LNCAP (cell line): ENCODE measurements at regions not wholly inside any gene's neighbourhood (a gene's known extent, or its start where the extent isn't known, plus 50 kb on each side); places are given as distances from the start of the nearest gene placed in this dataset.

ENCODE experiments used
- CTCF ChIP-seq: fragments of 450-650 bp; IDR thresholded peaks from 2 replicates; pipeline ENCODE4 v1.5.1; 2017; ENCODE audit warnings: mild to moderate bottlenecking

GRCh38 chr6:30832864-30833263 lies 51.5 kb upstream of the DDR1 start:
- TF ChIP-seq CTCF: no peak

GRCh38 chr6:30830438-30830837 lies 53.9 kb upstream of the DDR1 start:
- TF ChIP-seq CTCF: no peak

DNA sequence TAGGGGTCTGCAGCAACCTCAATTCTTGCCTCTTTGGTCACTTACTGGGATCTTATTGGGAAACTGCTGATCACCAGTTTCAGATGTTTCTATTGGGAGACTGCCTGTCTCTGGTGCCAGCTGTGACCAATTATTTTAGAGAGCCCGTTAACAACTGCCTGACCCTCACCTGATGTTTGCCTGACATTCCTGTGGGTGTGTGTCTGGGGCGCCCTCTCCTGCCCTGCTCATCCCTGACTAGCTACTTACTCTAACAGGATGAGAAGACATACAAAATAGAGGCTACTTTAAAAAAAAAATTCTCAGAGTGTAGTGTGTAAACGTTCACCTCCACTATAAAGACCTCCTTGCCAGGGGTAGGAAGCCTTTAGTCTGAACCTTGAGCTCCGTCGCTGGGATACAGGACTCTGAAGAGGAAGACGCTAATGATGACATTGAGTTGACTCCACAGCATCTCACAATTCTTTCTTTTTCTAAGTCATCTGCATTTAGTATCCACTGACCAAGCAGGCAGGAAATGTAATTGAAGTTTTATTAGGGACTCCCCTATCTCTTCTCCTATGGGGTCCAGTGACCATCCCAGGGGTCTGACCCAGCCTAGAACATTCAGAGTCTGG lies 54.6 kb upstream of the DDR1 start:
- no peak for TF ChIP-seq CTCF

DNA sequence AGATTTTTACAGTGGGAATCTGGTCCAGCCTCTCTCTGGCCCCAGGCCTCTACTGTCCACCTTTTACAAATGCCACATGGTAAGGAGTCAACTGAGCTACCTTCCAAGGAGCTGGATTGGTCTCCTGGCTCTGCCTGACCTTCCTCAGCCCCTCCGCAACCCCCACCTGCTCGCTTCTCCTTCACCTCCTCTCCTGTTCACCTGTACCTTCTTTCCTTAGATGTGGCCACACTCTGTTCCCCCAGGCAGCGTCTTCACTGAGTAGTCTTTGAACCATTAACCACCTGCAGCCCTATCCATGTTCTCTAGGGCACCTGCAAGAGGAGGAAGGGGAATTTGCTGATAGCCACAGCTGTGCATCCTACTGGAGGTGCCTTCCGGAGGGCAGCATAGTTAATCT lies 55.3 kb upstream of the DDR1 start:
- TF ChIP-seq CTCF: no peak

DNA sequence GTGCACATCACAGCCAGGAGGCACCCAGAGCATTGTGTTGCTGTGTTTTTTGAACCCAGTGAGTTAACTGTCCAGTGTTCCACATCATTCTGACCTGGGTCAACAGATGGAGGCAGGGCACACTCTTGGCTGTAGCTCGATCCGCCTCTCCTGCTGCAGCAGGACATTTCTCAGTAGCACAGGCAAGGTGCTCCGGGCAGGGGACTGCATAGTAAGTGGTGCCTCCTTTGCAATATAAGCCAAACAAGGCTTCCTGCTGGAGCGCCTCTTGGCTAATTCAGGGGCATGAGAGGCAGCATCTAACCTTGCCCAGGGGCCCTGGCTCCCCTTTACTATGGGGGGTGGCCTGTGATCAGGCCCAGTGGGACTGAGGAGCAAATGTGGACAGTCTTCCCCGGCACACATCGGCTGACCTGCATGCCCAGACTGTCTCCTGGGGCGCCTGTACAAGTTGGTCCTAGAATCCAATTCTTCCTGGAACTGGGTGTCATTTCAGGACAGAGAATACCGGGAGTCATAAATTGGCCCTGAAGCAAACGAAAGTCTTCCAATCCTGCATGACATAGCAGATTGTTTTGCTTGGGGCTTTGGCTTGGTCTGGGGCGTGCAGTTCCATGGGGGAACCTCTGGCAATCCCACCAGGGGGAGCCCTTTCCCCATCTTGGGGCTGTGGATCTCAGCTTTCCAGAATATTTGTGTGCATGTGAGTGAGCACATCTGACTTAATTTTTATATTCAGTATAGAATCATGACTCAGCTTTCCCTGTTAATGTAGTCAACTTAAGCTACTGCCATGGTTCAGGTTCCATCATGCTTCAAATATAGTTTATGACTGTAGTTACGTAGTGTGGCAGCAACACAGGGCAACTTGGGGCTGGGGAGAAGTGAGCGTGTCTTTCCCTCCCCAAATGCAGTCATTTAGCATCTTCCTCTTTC lies 56.0 kb upstream of the DDR1 start:
- peak; percentile 79 for TF ChIP-seq CTCF

DNA sequence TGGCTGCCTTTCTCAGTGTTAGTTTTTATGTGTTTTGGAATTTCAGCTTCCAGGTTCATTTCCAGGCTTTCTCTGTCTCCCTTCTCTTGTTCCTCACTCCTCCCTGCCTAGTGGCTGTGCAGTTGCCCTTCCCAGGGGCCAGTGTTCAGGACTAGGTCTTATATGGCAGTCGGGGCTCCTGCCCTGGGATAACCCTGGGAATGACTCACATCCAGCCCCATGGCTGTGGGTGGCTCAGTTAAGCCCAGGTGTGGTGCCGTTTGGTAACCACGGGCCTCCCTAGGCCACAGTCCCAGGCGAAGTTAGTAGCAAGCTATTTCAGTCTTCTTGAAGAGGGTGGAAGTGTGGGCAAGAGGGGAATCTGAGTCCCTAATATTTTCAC lies 57.4 kb upstream of the DDR1 start:
- no peak for TF ChIP-seq CTCF

GRCh38 chr6:30824698-30825097 lies 59.6 kb upstream of the DDR1 start:
- no peak for TF ChIP-seq CTCF
